Skeletal muscle tissue (tissue), 3 donors: ENCODE measurements at regions not wholly inside any gene's neighbourhood (a gene's known extent, or its start where the extent isn't known, plus 50 kb on each side); places are given as distances from the start of the nearest gene placed in this dataset.
"Not testable (repeated sequence)": the region's sequence is repeated elsewhere in the genome, so short reads cannot be mapped to it uniquely, and the experiment has no call there.

Experiments
- H3K27ac ChIP-seq: one replicate; pipeline ENCODE4 v1.7.0; 2013; ENCODE audit warnings: mild to moderate bottlenecking, low read depth, low read length, inconsistent platforms
- H3K27me3 ChIP-seq, 3 donors: one replicate each; pipeline ENCODE4 v1.7.0; 2013; ENCODE audit warnings: low read length in 3 of 3; ENCODE audit not compliant: control insufficient read depth in 3 of 3, insufficient read depth in 3 of 3
- H3K36me3 ChIP-seq, 3 donors: one replicate each; pipeline ENCODE4 v1.7.0; 2013; ENCODE audit warnings: low read length in 3 of 3; ENCODE audit not compliant: control insufficient read depth in 3 of 3, insufficient read depth in 3 of 3
- H3K4me1 ChIP-seq, 3 donors: one replicate each; pipeline ENCODE4 v1.7.0; 2013; ENCODE audit warnings: low read length in 3 of 3, mild to moderate bottlenecking in 3 of 3; ENCODE audit not compliant: control insufficient read depth in 3 of 3, insufficient read depth in 3 of 3
- H3K4me3 ChIP-seq, 3 donors: one replicate each; pipeline ENCODE4 v1.7.0; 2013; ENCODE audit warnings: low read length in 3 of 3
- H3K9ac ChIP-seq, 3 donors: one replicate each; pipeline ENCODE4 v1.7.0; 2013; ENCODE audit warnings: low read length in 3 of 3, mild to moderate bottlenecking in 3 of 3, moderate library complexity in 2 of 3, low read depth in 1 of 3
- H3K9me3 ChIP-seq, 3 donors: one replicate each; pipeline ENCODE4 v1.7.0; 2013; ENCODE audit warnings: low read length in 3 of 3; ENCODE audit not compliant: control insufficient read depth in 3 of 3
- donor health status: Osteomylitis.

GRCh38 chr6:78611886-78612480, 255.4 kb upstream of the IRAK1BP1 start:
- H3K36me3 ChIP-seq = no peaks in the 10 kb centered on the region
- no peak overlapping the region for H3K4me3 ChIP-seq
- no peak overlapping the region for H3K9ac ChIP-seq
- H3K4me1 ChIP-seq = no peaks in the 10 kb centered on the region
- no peaks in the 10 kb centered on the region for H3K27me3 ChIP-seq
- no peaks in the 10 kb centered on the region for H3K9me3 ChIP-seq
- H3K27ac ChIP-seq = no peak overlapping the region

- no peak overlapping the region for H3K4me3 ChIP-seq
- H3K27ac ChIP-seq = no peak overlapping the region
- no peak overlapping the region for H3K9ac ChIP-seq
- H3K9me3 ChIP-seq = no peaks in the 10 kb centered on the region
- H3K4me1 ChIP-seq = no peaks in the 10 kb centered on the region
- H3K27me3 ChIP-seq = no peaks in the 10 kb centered on the region
- H3K36me3 ChIP-seq = no peaks in the 10 kb centered on the region
Measured at GRCh38 chr6:78614961-78615360, 252.4 kb upstream of the IRAK1BP1 start.

DNA sequence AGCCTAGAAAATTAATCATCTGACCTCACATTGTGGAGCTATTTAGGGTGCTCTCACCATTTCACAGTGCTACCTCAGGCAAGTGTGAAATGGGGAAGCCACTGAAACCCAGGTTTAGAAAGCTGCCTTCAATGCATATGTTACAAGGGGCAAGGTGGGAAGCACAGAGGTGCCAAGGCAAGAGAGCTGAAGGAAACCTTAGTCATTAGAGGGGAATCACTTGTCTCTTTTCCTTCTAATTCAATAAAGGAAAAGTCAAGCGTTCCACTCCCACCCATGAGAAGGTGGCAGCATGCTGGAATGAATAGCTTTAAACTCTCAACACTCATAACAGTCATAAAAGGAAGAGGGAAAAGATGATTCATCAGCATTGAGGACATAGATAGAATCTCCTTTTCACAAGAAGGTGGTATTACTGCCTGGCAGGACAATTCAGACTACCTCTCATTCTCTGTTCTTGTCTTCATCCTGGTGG, 251.9 kb upstream of the IRAK1BP1 start:
- Histone ChIP-seq H3K4me1 (no peaks in the 10 kb centered on the region), H3K27ac (no peak overlapping the region), H3K36me3 (no peaks in the 10 kb centered on the region), H3K9ac (no peak overlapping the region), H3K27me3 (no peaks in the 10 kb centered on the region), H3K9me3 (no peaks in the 10 kb centered on the region), H3K4me3 (no peak overlapping the region)

DNA sequence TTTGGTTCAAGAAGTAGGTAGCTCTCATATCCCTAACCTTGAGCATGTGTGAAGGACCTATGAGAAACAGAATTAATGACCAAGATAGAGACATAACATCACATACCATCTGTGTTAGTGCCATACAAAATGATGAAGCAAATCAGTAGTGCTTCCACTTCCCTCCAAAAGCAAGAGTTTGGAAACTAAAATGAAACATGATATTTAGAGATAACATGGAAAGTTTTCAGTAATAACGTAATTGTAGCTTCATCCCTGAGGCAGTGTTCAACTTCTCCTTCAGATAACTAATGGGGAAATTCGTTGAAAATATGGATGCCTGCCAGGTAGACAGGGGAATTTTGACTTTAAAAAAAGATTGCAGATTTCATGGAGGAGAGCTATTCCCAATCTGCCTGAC, 248.4 kb upstream of the IRAK1BP1 start:
- no peak overlapping the region for H3K27ac ChIP-seq
- H3K4me3 ChIP-seq = no peak overlapping the region
- no peak overlapping the region for H3K9ac ChIP-seq
- no peaks in the 10 kb centered on the region for H3K27me3 ChIP-seq
- no peaks in the 10 kb centered on the region for H3K9me3 ChIP-seq
- H3K36me3 ChIP-seq = no peaks in the 10 kb centered on the region
- H3K4me1 ChIP-seq = no peaks in the 10 kb centered on the region

DNA sequence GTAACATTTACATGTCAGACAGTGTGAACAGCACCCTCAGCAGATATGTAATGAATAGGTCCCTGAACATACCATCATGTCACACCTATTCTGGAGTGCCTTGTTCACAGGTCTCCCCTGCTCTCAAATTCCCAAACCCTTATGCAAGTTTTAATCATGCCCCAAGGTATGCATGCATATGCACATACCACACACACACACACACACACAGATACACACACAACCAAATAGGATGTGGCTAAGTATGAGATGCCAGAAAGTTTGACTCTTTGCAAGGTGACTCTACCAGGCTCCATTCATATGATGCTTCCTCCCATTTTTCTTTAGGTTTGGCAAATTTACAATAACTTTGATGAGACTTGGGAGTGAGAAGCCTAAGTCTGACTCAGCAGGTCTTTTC, 243.8 kb upstream of the IRAK1BP1 start:
- no peaks in the 10 kb centered on the region for H3K9me3 ChIP-seq
- H3K27me3 ChIP-seq = no peaks in the 10 kb centered on the region
- H3K4me1 ChIP-seq = no peaks in the 10 kb centered on the region
- no peak overlapping the region for H3K9ac ChIP-seq
- H3K4me3 ChIP-seq = no peak overlapping the region
- H3K36me3 ChIP-seq = no peaks in the 10 kb centered on the region
- H3K27ac ChIP-seq = no peak overlapping the region

DNA sequence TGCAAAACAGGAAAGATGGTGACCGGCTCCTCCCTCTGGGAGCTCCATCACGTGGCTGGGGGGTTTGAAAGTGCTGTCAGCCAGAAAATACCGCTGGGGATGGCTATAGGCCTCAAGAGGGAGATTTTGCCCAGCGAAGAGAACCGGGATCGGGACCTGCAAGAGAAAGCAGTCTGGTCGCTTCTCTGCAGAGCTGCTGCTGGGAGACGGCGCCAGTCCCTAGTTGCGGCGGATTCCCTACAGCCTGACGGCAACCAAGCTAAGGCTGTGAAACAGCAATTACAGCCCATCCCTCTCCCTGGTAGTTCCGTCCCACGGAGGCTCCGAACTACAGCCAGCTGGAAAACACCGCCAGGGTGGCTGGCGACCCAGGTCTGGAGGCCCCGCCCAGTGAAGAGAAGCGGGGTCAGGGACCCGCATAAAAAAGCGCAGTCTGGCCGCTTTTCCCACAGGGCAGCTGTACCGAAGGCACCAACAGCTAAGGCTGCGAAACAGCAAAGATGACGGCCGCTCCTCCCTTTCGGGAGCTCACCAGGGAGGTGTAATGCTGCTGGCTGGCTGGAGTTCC, 238.1 kb upstream of the IRAK1BP1 start:
- Histone ChIP-seq H3K27ac (no peak overlapping the region), H3K9ac (peak overlapping the region in 1 of 3 donors; percentile 12), H3K36me3 (no peaks in the 10 kb centered on the region), H3K4me1 (no peaks in the 10 kb centered on the region), H3K27me3 (peaks cover 0 to 9% (median 4%) of the 10 kb centered on the region in 3 donors), H3K4me3 (peak overlapping the region in 2 of 3 donors; percentile 15 to 54), H3K9me3 (peaks cover 0 to 2% (median 0%) of the 10 kb centered on the region in 3 donors)

DNA sequence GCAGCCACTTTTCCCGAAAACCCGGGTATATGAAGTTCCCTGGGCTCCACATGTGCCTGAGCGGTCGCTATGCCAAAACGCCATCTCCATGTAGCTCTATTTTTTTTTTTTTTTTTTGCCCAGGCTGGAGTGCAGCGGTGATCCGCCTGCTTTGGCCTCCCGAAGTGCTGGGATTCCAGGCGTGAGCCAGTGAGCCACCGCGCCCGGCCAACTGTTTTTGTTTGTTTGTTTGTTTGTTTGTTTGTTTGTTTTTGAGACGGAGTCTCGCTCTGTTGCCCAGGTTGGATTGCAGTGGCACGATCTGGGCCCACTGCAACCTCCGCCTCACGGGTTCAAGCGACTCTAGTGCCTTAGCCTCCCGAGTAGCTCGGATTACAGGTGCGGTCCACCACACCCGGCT, 237.5 kb upstream of the IRAK1BP1 start:
- Histone ChIP-seq H3K9me3 (peaks cover 0 to 2% (median 0%) of the 10 kb centered on the region in 3 donors), H3K36me3 (no peaks in the 10 kb centered on the region), H3K27me3 (peaks cover 0 to 9% (median 4%) of the 10 kb centered on the region in 3 donors), H3K4me1 (no peaks in the 10 kb centered on the region), H3K27ac (no peak overlapping the region), H3K4me3 (no peak overlapping the region), H3K9ac (no peak overlapping the region)

DNA sequence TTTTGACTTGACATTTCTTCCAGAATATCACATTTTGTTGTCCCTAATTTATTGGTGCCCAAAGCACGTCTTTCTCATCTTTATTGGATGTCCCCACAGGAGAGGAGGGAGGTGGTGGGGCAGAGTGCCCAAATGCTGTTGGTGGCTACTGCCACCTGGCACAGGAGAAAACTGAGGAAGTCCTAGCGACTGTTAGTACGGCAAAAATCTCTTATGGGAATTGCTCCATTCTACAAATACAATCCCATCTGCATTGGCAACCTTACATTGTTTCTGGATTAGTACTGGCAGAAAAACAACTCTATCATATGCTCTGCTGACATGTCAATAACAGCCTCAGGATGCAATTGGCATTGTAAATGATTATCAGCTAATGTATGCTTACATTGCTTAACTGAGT, 235.4 kb upstream of the IRAK1BP1 start:
- H3K4me1 ChIP-seq = no peaks in the 10 kb centered on the region
- H3K27ac ChIP-seq = no peak overlapping the region
- H3K9ac ChIP-seq = no peak overlapping the region
- H3K4me3 ChIP-seq = no peak overlapping the region
- H3K9me3 ChIP-seq = peaks cover 0 to 2% (median 0%) of the 10 kb centered on the region in 3 donors
- peaks cover 0 to 9% (median 4%) of the 10 kb centered on the region in 3 donors for H3K27me3 ChIP-seq
- H3K36me3 ChIP-seq = no peaks in the 10 kb centered on the region

DNA sequence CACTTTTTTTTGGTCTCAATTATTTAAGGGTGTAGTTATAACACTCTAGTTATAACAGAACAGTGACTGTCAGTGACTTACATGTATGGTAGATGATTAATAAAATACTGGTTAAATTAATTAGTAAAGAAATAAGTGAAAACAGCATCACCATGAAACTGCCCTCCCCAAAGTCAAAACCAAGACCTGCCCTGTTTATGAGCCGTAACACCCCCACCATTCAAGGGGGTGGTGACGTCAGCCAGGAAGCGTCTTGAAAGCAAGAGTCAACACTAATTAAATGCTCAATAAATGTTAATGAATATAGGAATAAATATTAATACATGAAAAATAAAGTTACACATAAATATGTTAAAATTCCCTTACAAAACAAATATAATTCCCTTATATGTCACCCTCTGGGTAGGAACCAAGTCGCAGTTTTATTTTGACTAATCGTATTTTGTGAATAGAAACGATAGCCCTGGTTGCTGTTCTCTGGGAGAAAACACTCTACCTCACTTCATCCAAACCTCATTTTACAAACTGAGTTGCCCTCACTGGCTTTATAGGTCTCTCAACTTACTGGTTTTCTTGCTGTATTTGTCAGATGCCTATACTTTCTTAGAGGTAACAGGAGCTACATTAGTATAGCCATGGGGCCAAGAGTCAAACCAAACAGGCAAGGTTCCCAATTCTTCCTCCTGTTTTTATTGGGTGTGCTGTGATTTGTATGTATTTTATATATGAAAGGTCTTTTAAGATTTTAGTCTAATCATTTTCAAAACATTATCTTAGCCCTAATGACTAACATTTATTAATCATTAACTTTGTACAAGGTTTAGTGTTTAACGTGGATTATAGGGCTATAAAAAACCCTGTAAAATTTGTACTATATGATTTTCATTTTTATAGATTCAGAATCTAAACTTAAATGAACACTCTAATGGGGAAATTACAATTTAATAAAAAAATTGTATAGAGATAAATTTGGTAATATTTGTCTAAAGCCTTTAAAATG, 227.9 kb upstream of the IRAK1BP1 start:
- Histone ChIP-seq H3K9ac (no peak overlapping the region), H3K4me1 (no peaks in the 10 kb centered on the region), H3K36me3 (no peaks in the 10 kb centered on the region), H3K9me3 (no peaks in the 10 kb centered on the region), H3K27ac (no peak overlapping the region), H3K4me3 (no peak overlapping the region), H3K27me3 (no peaks in the 10 kb centered on the region)

DNA sequence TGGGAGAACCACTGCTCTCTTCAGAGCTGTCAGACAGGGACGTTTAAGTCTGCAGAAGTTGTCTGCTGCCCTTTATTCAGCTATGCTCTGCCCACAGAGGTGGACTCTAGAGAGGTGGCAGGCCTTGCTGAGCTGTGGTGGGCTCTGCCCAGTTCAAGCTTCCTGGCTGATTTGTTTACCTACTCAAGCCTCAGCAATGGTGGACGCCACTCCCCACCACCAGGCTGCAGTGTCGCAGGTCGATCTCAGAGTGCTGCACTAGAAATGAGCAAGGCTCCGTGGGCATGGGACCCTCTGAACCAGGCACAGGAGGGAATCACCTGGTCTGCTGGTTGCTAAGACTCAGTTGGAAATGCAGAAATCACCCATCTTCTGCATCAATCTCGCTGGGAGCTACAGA, 223.4 kb upstream of the IRAK1BP1 start:
- H3K9ac ChIP-seq, H3K4me3 ChIP-seq, H3K27me3 ChIP-seq, H3K27ac ChIP-seq, H3K4me1 ChIP-seq, H3K9me3 ChIP-seq, H3K36me3 ChIP-seq: not testable (repeated sequence)
